Loucy (cell line): ENCODE measurements at regions not wholly inside any gene's neighbourhood (a gene's known extent, or its start where the extent isn't known, plus 50 kb on each side); places are given as distances from the start of the nearest gene placed in this dataset.

ENCODE experiments used
- EZH2phosphoT487 ChIP-seq: fragments of 200-600 bp; IDR thresholded peaks from 2 replicates; pipeline ENCODE4 v1.6.1; 2018; ENCODE audit warnings: antibody characterized with exemption, mild to moderate bottlenecking, moderate library complexity, borderline replicate concordance
- TF ChIP-seq, protein P1 (sequence below): fragments of 200-600 bp; sonication (generic); conservative IDR thresholded peaks from 2 replicates; pipeline ENCODE4 v1.5.1; 2014; ENCODE audit warnings: mild to moderate bottlenecking, antibody characterized with exemption, low read length

DNA sequence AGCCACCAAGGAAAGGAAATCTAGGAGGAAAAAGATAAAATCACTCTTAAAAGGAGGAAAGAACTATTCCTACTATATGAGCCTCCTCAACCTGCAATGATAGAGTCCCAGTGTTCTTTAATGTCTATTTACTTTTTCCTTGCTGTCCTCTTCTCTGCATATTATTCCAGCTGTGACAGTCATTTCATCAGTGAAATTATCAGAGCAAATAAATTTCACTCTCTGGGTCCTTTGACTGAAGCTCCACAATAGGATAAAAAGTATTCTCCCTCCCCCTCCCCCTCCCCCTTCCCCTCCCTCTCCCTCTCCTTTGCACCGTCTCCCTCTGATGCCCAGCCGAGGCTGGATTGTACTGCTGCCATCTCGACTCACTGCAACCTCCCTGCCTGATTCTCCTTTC is 107.5 kb upstream of the DPT start:
- TF ChIP-seq, protein P1, sequence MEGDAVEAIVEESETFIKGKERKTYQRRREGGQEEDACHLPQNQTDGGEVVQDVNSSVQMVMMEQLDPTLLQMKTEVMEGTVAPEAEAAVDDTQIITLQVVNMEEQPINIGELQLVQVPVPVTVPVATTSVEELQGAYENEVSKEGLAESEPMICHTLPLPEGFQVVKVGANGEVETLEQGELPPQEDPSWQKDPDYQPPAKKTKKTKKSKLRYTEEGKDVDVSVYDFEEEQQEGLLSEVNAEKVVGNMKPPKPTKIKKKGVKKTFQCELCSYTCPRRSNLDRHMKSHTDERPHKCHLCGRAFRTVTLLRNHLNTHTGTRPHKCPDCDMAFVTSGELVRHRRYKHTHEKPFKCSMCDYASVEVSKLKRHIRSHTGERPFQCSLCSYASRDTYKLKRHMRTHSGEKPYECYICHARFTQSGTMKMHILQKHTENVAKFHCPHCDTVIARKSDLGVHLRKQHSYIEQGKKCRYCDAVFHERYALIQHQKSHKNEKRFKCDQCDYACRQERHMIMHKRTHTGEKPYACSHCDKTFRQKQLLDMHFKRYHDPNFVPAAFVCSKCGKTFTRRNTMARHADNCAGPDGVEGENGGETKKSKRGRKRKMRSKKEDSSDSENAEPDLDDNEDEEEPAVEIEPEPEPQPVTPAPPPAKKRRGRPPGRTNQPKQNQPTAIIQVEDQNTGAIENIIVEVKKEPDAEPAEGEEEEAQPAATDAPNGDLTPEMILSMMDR: no peak
- TF ChIP-seq EZH2phosphoT487: no peak
